ENCODE measurements at regions not wholly inside any gene's neighbourhood (a gene's known extent, or its start where the extent isn't known, plus 50 kb on each side); places are given as distances from the start of the nearest gene placed in this dataset.

GRCh38 chr18:70892381-70892780 is 603.5 kb downstream of the SOCS6 start:
- no peak for DNase-seq (ENCODE audit: low read depth)
- H3K4me3 ChIP-seq (ENCODE audit: low read depth, low read length), result no peak overlapping the region
- TF ChIP-seq MYC (IDR thresholded peaks at IDR 0.05; ENCODE audit: low read depth, low read length), result no peak

GRCh38 chr18:70870292-70870691 is 581.4 kb downstream of the SOCS6 start:
- H3K4me3 ChIP-seq (ENCODE audit: low read depth, low read length), result no peak overlapping the region
- no peak for TF ChIP-seq MAX (IDR thresholded peaks at IDR 0.05; ENCODE audit: low read depth, low read length)
- TF ChIP-seq POLR2A (IDR thresholded peaks at IDR 0.05; ENCODE audit: extremely low read depth, insufficient read length), result no peak
- TF ChIP-seq MYC (IDR thresholded peaks at IDR 0.05; ENCODE audit: low read depth, low read length), result no peak
- DNase-seq (ENCODE audit: low read depth), result no peak

- H3K4me3 ChIP-seq (ENCODE audit: low read depth, low read length), result no peak overlapping the region
- DNase-seq (ENCODE audit: low read depth), result no peak
- TF ChIP-seq MAX (IDR thresholded peaks at IDR 0.05; ENCODE audit: low read depth, low read length), result no peak
Observed at GRCh38 chr18:70848329-70848728, 559.5 kb downstream of the SOCS6 start.

GRCh38 chr18:70840649-70841048 is 551.8 kb downstream of the SOCS6 start:
- TF ChIP-seq CTCF (IDR thresholded peaks at IDR 0.05; ENCODE audit: low read depth, low read length), result no peak
- TF ChIP-seq POLR2A (IDR thresholded peaks at IDR 0.05; ENCODE audit: extremely low read depth, insufficient read length), result no peak
- no peak for TF ChIP-seq MYC (IDR thresholded peaks at IDR 0.05; ENCODE audit: low read depth, low read length)
- no peak for TF ChIP-seq MAX (IDR thresholded peaks at IDR 0.05; ENCODE audit: low read depth, low read length)
- DNase-seq (ENCODE audit: low read depth), result no peak
- no peak overlapping the region for H3K4me3 ChIP-seq (ENCODE audit: low read depth, low read length)

- DNase-seq (ENCODE audit: low read depth), result no peak
- no peak overlapping the region for H3K4me3 ChIP-seq (ENCODE audit: low read depth, low read length)
- TF ChIP-seq POLR2A (IDR thresholded peaks at IDR 0.05; ENCODE audit: extremely low read depth, insufficient read length) (no peak), MAX (IDR thresholded peaks at IDR 0.05; ENCODE audit: low read depth, low read length) (no peak), MYC (IDR thresholded peaks at IDR 0.05; ENCODE audit: low read depth, low read length) (no peak), CTCF (IDR thresholded peaks at IDR 0.05; ENCODE audit: low read depth, low read length) (no peak)
Observed at GRCh38 chr18:70827632-70828031, 538.8 kb downstream of the SOCS6 start.

GRCh38 chr18:70826571-70826970 is 537.7 kb downstream of the SOCS6 start:
- no peak for DNase-seq (ENCODE audit: low read depth)
- H3K4me3 ChIP-seq (ENCODE audit: low read depth, low read length), result no peak overlapping the region
- no peak for TF ChIP-seq CTCF (IDR thresholded peaks at IDR 0.05; ENCODE audit: low read depth, low read length)

- DNase-seq (ENCODE audit: low read depth), result no peak
- no peak overlapping the region for H3K4me3 ChIP-seq (ENCODE audit: low read depth, low read length)
- no peak for TF ChIP-seq MAX (IDR thresholded peaks at IDR 0.05; ENCODE audit: low read depth, low read length)
- no peak for TF ChIP-seq POLR2A (IDR thresholded peaks at IDR 0.05; ENCODE audit: extremely low read depth, insufficient read length)
- TF ChIP-seq CTCF (IDR thresholded peaks at IDR 0.05; ENCODE audit: low read depth, low read length), result no peak
- no peak for TF ChIP-seq MYC (IDR thresholded peaks at IDR 0.05; ENCODE audit: low read depth, low read length)
Observed at GRCh38 chr18:70822691-70823090, 533.8 kb downstream of the SOCS6 start.

Data from NB4 (cell line).